K562 (cell line): ENCODE measurements at regions not wholly inside any gene's neighbourhood (a gene's known extent, or its start where the extent isn't known, plus 50 kb on each side); places are given as distances from the start of the nearest gene placed in this dataset.

Experiments
- ATAC-seq: fragments of 200-7000 bp; cut with Tn5 transposase; 3 replicates; pipeline ENCODE4 v1.9.1; 2020; ENCODE audit warnings: moderate library complexity
- BruUV-seq: library from RNA; stranded (reverse); fragments of 400-500 nt; replicated peaks from 2 replicates; lab custom pipeline; 2021; lab: Mats Ljungman, UMichigan
- CTCF ChIA-PET: fragments of 300-600 bp; formaldehyde crosslinking; extraction: SDS; loops from one replicate; lab custom pipeline; 2021; ENCODE audit warnings: low intra/inter-chr PET ratio; lab: Yijun Ruan, JAX
- POLR2A ChIA-PET: fragments of 300-600, 350-650 bp; sonication (Branson Sonifier 250); formaldehyde crosslinking; extraction: SDS; loops from one replicate; lab custom pipeline; 2021; ENCODE audit warnings: antibody characterized with exemption, inconsistent platforms; lab: Yijun Ruan, JAX
- DNase-seq, 4 experiments: peaks; one replicate each; pipeline versions ENCODE4 v3.0.0 to v3.0.0-alpha.2; 2011 to 2018; ENCODE audit warnings: low spot score in 3 of 4, mixed read lengths in 3 of 4; ENCODE audit errors: extremely low read depth in 1 of 4
- FAIRE-seq: peaks from 2 replicates; lab custom pipeline; 2011; peaks lifted over from hg19 to GRCh38; lab: Jason Lieb, UNC
- H2AFZ ChIP-seq: 2 replicates; pipeline ENCODE4 v1.6.0; 2011; ENCODE audit warnings: low read depth, low read length, control low read depth, inconsistent platforms
- H3K27ac ChIP-seq: fragments of 200-600 bp; 3 replicates; pipeline ENCODE4 v1.8.0; 2011; ENCODE audit warnings: low read depth, mild to moderate bottlenecking, control low read depth, inconsistent platforms, low read length, moderate library complexity, mixed read lengths; ENCODE audit errors: extremely low read depth
- H3K27me3 ChIP-seq, 2 experiments: fragments of 300-600 bp in 1 of 2; 2 replicates in 1 of 2; 3 replicates in 1 of 2; pipeline versions ENCODE4 v1.6.0 to v1.8.0; 2011; ENCODE audit warnings: inconsistent platforms in 2 of 2, low read length in 2 of 2, mild to moderate bottlenecking in 1 of 2, mixed read lengths in 1 of 2, moderate library complexity in 1 of 2; ENCODE audit not compliant: control insufficient read depth in 2 of 2, insufficient read depth in 2 of 2
- H3K36me3 ChIP-seq: fragments of 300-600 bp; 3 replicates; pipeline ENCODE4 v1.8.0; 2011; ENCODE audit warnings: mild to moderate bottlenecking, low read length, inconsistent platforms; ENCODE audit not compliant: control insufficient read depth, insufficient read depth
- H3K4me1 ChIP-seq, 2 experiments: fragments of 200-600 bp in 1 of 2; replicated peaks in 1 of 2; 2 replicates in 1 of 2; 3 replicates in 1 of 2; pipeline versions ENCODE4 v1.5.1 to v1.8.0; 2011; ENCODE audit warnings: inconsistent platforms in 2 of 2, low read length in 2 of 2, mild to moderate bottlenecking in 1 of 2, mixed read lengths in 1 of 2, moderate library complexity in 1 of 2; ENCODE audit not compliant: control insufficient read depth in 2 of 2, insufficient read depth in 2 of 2
- H3K4me2 ChIP-seq: 2 replicates; pipeline ENCODE4 v1.6.1; 2011; ENCODE audit warnings: low read length, control low read depth, inconsistent platforms, mixed read lengths; ENCODE audit not compliant: insufficient read depth
- H3K4me3 ChIP-seq: fragments of 200-600 bp; sonication (generic), shearing (Covaris generic); 2 replicates; pipeline ENCODE4 v1.5.1; 2016; ENCODE audit warnings: control low read depth, inconsistent platforms
- H3K79me2 ChIP-seq: fragments of 200-600 bp; 3 replicates; pipeline ENCODE4 v1.8.0; 2011; ENCODE audit warnings: low read length, inconsistent platforms; ENCODE audit not compliant: control insufficient read depth, insufficient read depth
- H3K9ac ChIP-seq, 2 experiments: 2 replicates each; pipeline versions ENCODE4 v1.6.0 to v1.6.1; 2011; ENCODE audit warnings: low read depth in 2 of 2, low read length in 2 of 2, control low read depth in 1 of 2, inconsistent platforms in 1 of 2, mild to moderate bottlenecking in 1 of 2, mixed read lengths in 1 of 2; ENCODE audit not compliant: insufficient read depth in 1 of 2
- H3K9me1 ChIP-seq: one replicate; pipeline ENCODE4 v1.6.0; 2011; ENCODE audit warnings: inconsistent platforms, mild to moderate bottlenecking, low read length, moderate library complexity; ENCODE audit not compliant: control insufficient read depth, insufficient read depth
- H3K9me3 ChIP-seq: replicated peaks from 2 replicates; pipeline ENCODE4 v1.5.1; 2011; ENCODE audit warnings: low read depth, low read length, inconsistent platforms; ENCODE audit not compliant: control insufficient read depth, insufficient read depth
- H4K20me1 ChIP-seq: replicated peaks from 2 replicates; pipeline ENCODE4 v1.6.1; 2011; ENCODE audit warnings: low read length, inconsistent platforms, mixed read lengths; ENCODE audit not compliant: control insufficient read depth, insufficient read depth
- BCOR ChIP-seq: fragments of 450-650 bp; IDR thresholded peaks from 2 replicates; pipeline ENCODE4 v1.6.1; 2016
- DMBX1 ChIP-seq: fragments of 250-450 bp; sonication (Bioruptor Pico); IDR thresholded peaks from 2 replicates; pipeline ENCODE4 v1.8.0; 2022; ENCODE audit warnings: inconsistent platforms, mild to moderate bottlenecking, moderate library complexity, borderline replicate concordance
- HNRNPK ChIP-seq: fragments of 200-400 bp; formaldehyde crosslinking; IDR thresholded peaks from one replicate; pipeline ENCODE4 v1.6.1; 2018; ENCODE audit warnings: mild to moderate bottlenecking, low read depth, low read length; ENCODE audit not compliant: poor library complexity, severe bottlenecking
- MYC ChIP-seq, 2 experiments: fragments of 250-450 bp in 1 of 2; sonication (Bioruptor Pico) in 1 of 2; IDR thresholded peaks; 2 replicates each; pipeline versions ENCODE4 v1.5.1 to v1.6.1; 2012 to 2021; ENCODE audit warnings: low read depth in 2 of 2, borderline replicate concordance in 1 of 2, improper control_type of control experiment in 1 of 2, low read length in 1 of 2, mild to moderate bottlenecking in 1 of 2, moderate library complexity in 1 of 2
- NCOA2 ChIP-seq, 2 experiments: fragments of 450-650 bp; IDR thresholded peaks; 2 replicates each; pipeline ENCODE4 v1.6.1; 2018; ENCODE audit warnings: mild to moderate bottlenecking in 2 of 2, moderate library complexity in 1 of 2; ENCODE audit not compliant: partially characterized antibody in 2 of 2
- RFX5 ChIP-seq: IDR thresholded peaks from 2 replicates; pipeline ENCODE4 v1.6.1; 2011; ENCODE audit warnings: low read depth, mild to moderate bottlenecking, improper control_type of control experiment, low read length
- RFX7 ChIP-seq: fragments of 250-450 bp; sonication (Bioruptor Pico); IDR thresholded peaks from 2 replicates; pipeline ENCODE4 v1.5.1; 2021; ENCODE audit warnings: mild to moderate bottlenecking
- WGBS: fragments of 100-300 bp; shearing (Covaris generic); methylation state at CpG from one replicate; pipeline ENCODE4 v1.1.6; 2016; ENCODE audit warnings: low coverage, mixed read lengths; ENCODE audit not compliant: insufficient coverage; ENCODE audit errors: missing lambda C conversion rate; 5-methylcytosine and 5-hydroxymethylcytosine counted together
- in situ Hi-C: fragments of 300-500 bp; cut with MboI; formaldehyde crosslinking; loops from 4 replicates; pipeline ENCODE4 v1.15.0; 2018; ENCODE audit warnings: inconsistent platforms, mixed read lengths
- intact Hi-C: fragments of 100-400 bp; cut with micrococcal nuclease; formaldehyde crosslinking; loops from 2 replicates; pipeline ENCODE4 v1.14.2; 2022
- TF ChIP-seq, protein P1 (sequence below): IDR thresholded peaks from 2 replicates; pipeline ENCODE4 v1.6.1; 2011; ENCODE audit not compliant: insufficient read length; ENCODE audit errors: extremely low read depth
- TF ChIP-seq, protein P2 (sequence below): sonication (generic); formaldehyde crosslinking; IDR thresholded peaks from 2 replicates; pipeline ENCODE4 v1.8.0; 2022; ENCODE audit warnings: mild to moderate bottlenecking, missing genetic modification reagents
- TF ChIP-seq, protein P3 (sequence below): sonication (generic); formaldehyde crosslinking; IDR thresholded peaks from 2 replicates; pipeline ENCODE4 v1.8.0; 2022; ENCODE audit warnings: mild to moderate bottlenecking, missing genetic modification reagents, borderline replicate concordance

DNA sequence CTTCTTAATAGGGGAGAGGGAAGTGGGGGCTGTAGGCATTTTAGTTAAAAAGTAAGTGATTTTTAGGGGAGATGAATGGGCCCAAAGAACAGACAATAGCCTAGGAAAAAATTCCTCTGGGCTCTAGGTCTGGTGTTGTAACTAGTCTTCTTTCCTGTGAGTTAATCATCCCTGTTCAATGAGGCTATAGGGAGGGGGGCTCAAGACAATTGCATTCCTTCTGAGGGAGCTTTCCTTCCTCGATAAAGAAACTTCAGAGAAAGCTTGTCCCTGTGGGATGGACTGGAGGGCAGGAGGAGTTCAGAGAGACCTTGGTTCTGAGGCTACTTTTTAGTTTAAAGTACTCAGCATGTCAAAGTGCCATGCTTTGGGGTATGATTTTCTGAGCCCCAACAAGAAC is 127.2 kb downstream of the BBS10 start:
- Histone ChIP-seq H4K20me1 (no peaks in the 10 kb centered on the region), H2AFZ (no peak overlapping the region), H3K27me3 (no peaks in the 10 kb centered on the region), H3K4me2 (no peak overlapping the region), H3K36me3 (no peaks in the 10 kb centered on the region), H3K9me3 (no peaks in the 10 kb centered on the region), H3K4me1 (peaks cover 0 to 18% of the 10 kb centered on the region in 2 experiments; a peak in 4 of 5 replicates), H3K9ac (no peak overlapping the region), H3K4me3 (no peak overlapping the region), H3K27ac (no peak overlapping the region)
- POLR2A ChIA-PET: interaction anchor here (0.6 kb wide), 1 partner anchor 106 kb away, joined by 3 read pairs; no protein-coding TSS in a partner anchor
- ATAC-seq (no peak), DNase-seq (no peak)
- BruUV-seq: no TSS peak
- intact Hi-C loops: no loop called here
- WGBS: 38% methylated on average over 1 of the region's 1 CpG
- TF ChIP-seq RFX5 (no peak), HNRNPK (no peak), NCOA2 (IDR thresholded peaks at IDR 0.05; ENCODE audit: partially characterized antibody in 2 of 2) (no peak), BCOR (no peak), MYC (IDR thresholded peaks at IDR 0.05; ENCODE audit: low read depth, low read length) (no peak), MYC (CRISPR knock-in tag; IDR thresholded peaks at IDR 0.05; ENCODE audit: borderline replicate concordance, low read depth) (no peak), RFX7 (CRISPR knock-in tag) (no peak), DMBX1 (CRISPR knock-in tag) (no peak)
- TF ChIP-seq, protein P1, sequence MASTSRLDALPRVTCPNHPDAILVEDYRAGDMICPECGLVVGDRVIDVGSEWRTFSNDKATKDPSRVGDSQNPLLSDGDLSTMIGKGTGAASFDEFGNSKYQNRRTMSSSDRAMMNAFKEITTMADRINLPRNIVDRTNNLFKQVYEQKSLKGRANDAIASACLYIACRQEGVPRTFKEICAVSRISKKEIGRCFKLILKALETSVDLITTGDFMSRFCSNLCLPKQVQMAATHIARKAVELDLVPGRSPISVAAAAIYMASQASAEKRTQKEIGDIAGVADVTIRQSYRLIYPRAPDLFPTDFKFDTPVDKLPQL: no peak
- TF ChIP-seq, protein P2, sequence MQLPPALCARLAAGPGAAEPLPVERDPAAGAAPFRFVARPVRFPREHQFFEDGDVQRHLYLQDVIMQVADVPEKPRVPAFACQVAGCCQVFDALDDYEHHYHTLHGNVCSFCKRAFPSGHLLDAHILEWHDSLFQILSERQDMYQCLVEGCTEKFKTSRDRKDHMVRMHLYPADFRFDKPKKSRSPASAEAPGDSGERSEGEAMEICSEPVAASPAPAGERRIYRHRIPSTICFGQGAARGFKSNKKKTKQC: no peak
- TF ChIP-seq, protein P3, sequence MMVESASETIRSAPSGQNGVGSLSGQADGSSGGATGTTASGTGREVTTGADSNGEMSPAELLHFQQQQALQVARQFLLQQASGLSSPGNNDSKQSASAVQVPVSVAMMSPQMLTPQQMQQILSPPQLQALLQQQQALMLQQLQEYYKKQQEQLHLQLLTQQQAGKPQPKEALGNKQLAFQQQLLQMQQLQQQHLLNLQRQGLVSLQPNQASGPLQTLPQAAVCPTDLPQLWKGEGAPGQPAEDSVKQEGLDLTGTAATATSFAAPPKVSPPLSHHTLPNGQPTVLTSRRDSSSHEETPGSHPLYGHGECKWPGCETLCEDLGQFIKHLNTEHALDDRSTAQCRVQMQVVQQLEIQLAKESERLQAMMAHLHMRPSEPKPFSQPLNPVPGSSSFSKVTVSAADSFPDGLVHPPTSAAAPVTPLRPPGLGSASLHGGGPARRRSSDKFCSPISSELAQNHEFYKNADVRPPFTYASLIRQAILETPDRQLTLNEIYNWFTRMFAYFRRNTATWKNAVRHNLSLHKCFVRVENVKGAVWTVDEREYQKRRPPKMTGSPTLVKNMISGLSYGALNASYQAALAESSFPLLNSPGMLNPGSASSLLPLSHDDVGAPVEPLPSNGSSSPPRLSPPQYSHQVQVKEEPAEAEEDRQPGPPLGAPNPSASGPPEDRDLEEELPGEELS (CRISPR knock-in tag): no peak
- TF ChIP-seq, all 486 proteins: peak for 0
- in situ Hi-C loops: no loop called here
- Histone ChIP-seq H3K79me2 (no peaks in the 10 kb centered on the region), H3K9me1 (no peaks in the 10 kb centered on the region)
- CTCF ChIA-PET: no interaction called here
- FAIRE-seq: no peak
